Uterus (tissue), 2 donors: ENCODE measurements at regions not wholly inside any gene's neighbourhood (a gene's known extent, or its start where the extent isn't known, plus 50 kb on each side); places are given as distances from the start of the nearest gene placed in this dataset.

Experiments used
- CTCF ChIP-seq, 4 experiments: fragments of 200-600 bp in 2 of 4; fragments of 450-650 bp in 2 of 4; sonication (generic) in 2 of 4; IDR thresholded peaks; one replicate each; pipeline ENCODE4 v1.5.1; 2016 to 2019; ENCODE audit warnings: antibody characterized with exemption in 4 of 4, mild to moderate bottlenecking in 2 of 4, moderate library complexity in 1 of 4
- POLR2A ChIP-seq, 2 donors: fragments of 450-650 bp; IDR thresholded peaks; one replicate each; pipeline ENCODE4 v1.6.1; 2016; ENCODE audit warnings: antibody characterized with exemption in 2 of 2, mild to moderate bottlenecking in 1 of 2, moderate library complexity in 1 of 2

GRCh38 chrX:14359316-14359715 lies 170.0 kb upstream of the GLRA2 start:
- no peak for TF ChIP-seq CTCF (IDR thresholded peaks at IDR 0.05)
- no peak for TF ChIP-seq POLR2A (IDR thresholded peaks at IDR 0.05)
